ENCODE measurements at regions not wholly inside any gene's neighbourhood (a gene's known extent, or its start where the extent isn't known, plus 50 kb on each side); places are given as distances from the start of the nearest gene placed in this dataset.
"Not testable (repeated sequence)": the region's sequence is repeated elsewhere in the genome, so short reads cannot be mapped to it uniquely, and the experiment has no call there.

GRCh38 chr2:66014450-66014849 is 420.5 kb upstream of the MEIS1 start:
- no peak for DNase-seq

GRCh38 chr2:66013456-66013855 is 421.5 kb upstream of the MEIS1 start:
- no peak for DNase-seq

- no peak for DNase-seq
Measured at GRCh38 chr2:66003931-66004330, 431.0 kb upstream of the MEIS1 start.

- no peak for DNase-seq
Measured at GRCh38 chr2:66001538-66001937, 433.4 kb upstream of the MEIS1 start.

GRCh38 chr2:66000901-66001300 is 434.0 kb upstream of the MEIS1 start:
- no peak for DNase-seq

- DNase-seq: no peak
Measured at GRCh38 chr2:65999796-66000195, 435.1 kb upstream of the MEIS1 start.

GRCh38 chr2:65999103-65999502 is 435.8 kb upstream of the MEIS1 start:
- no peak for DNase-seq

- no peak for DNase-seq
Measured at GRCh38 chr2:65997961-65998360, 437.0 kb upstream of the MEIS1 start.

- no peak for DNase-seq
Measured at GRCh38 chr2:65992198-65992554, 442.7 kb upstream of the MEIS1 start.

GRCh38 chr2:65991381-65992197 is 443.3 kb upstream of the MEIS1 start:
- DNase-seq: no peak

GRCh38 chr2:65985986-65986385 is 448.9 kb upstream of the MEIS1 start:
- DNase-seq: no peak

- no peak for DNase-seq
Measured at GRCh38 chr2:65980531-65980930, 454.4 kb upstream of the MEIS1 start.

- DNase-seq: no peak
Measured at GRCh38 chr2:65979446-65979845, 455.5 kb upstream of the MEIS1 start.

GRCh38 chr2:65974067-65974723 is 460.7 kb upstream of the MEIS1 start:
- no peak for DNase-seq

GRCh38 chr2:65969161-65969560 is 465.8 kb upstream of the MEIS1 start:
- no peak for DNase-seq

GRCh38 chr2:65963303-65963702 is 471.6 kb upstream of the MEIS1 start:
- not testable (repeated sequence) for DNase-seq

GRCh38 chr2:65960953-65961352 is 474.0 kb upstream of the MEIS1 start:
- no peak for DNase-seq

GRCh38 chr2:65957886-65958285 is 477.0 kb upstream of the MEIS1 start:
- no peak for DNase-seq

- DNase-seq: no peak
Measured at GRCh38 chr2:65957454-65957853, 477.5 kb upstream of the MEIS1 start.

GRCh38 chr2:65955259-65955658 is 479.7 kb upstream of the MEIS1 start:
- DNase-seq: no peak

GRCh38 chr2:65952966-65953761 is 481.8 kb upstream of the MEIS1 start:
- DNase-seq: no peak

GRCh38 chr2:65944213-65944612 is 490.7 kb upstream of the MEIS1 start:
- DNase-seq: no peak

GRCh38 chr2:65943099-65943786 is 491.7 kb upstream of the MEIS1 start:
- DNase-seq: no peak
